Left colon (tissue), 2 donors: ENCODE measurements at regions not wholly inside any gene's neighbourhood (a gene's known extent, or its start where the extent isn't known, plus 50 kb on each side); places are given as distances from the start of the nearest gene placed in this dataset.

Experiments used
- ATAC-seq: fragments of 200-7000 bp; cut with Tn5 transposase; one replicate; pipeline ENCODE4 v1.9.1; 2020; ENCODE audit warnings: mild to moderate bottlenecking, moderate library complexity
- DNase-seq, 2 donors: peaks; one replicate each; pipeline ENCODE4 v3.0.0-alpha.2; 2020
- intact Hi-C, 2 donors: fragments of 100-400 bp; cut with DNase I in 1 of 2; cut with micrococcal nuclease in 1 of 2; formaldehyde crosslinking; loops; one replicate each; pipeline versions ENCODE4 v1.11.2 to v1.14.0; 2022; cut with DNase I, micrococcal nuclease
- donor health status: DM: no; HTN: no; CAD: no.
- donor health status: DM: yes; HTN: yes; CAD: no.

- ATAC-seq (no peak), DNase-seq (no peak)
- intact Hi-C loops: no loop called here
Measured at GRCh38 chr19:28961772-28962500, 251.0 kb downstream of the UQCRFS1 start.

DNA sequence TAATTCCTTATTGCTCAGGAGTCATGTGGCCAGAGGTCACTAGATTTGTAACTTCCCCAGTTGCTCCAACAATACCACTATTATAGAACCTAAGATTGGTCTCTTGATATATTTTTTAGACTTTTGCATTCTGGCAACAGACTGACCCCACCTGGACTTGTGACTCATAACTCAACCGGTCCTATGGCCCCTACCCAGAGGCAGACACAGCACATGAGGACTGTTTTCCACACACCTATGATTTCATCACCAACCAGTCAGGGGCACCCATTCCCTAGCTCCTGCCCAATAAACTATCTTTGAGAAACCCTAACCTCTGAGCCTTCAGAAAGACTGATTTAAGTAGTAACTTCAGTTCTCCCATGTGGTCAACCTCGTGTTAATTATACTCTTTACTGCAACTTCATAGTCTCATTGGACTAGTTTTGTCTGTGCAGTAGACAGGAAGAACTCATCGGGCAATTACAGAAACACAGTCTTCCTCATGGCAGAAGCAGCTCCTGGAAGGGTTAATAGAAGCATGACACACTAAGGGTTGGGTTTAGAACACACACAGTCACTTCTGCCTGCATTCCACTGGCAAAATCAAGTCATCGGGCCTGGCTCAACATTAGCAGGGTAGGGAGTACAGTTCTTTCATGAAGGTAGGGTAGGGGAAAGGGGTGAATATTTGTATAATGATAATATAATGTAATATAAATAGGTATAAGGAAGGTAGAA is 251.8 kb downstream of the UQCRFS1 start:
- no peak for DNase-seq
- ATAC-seq: no peak
- intact Hi-C loops: no loop called here

- no peak for DNase-seq
- ATAC-seq: no peak
- intact Hi-C loops: no loop called here
Measured at GRCh38 chr19:28960586-28960985, 252.4 kb downstream of the UQCRFS1 start.

- intact Hi-C loops: no loop called here
- DNase-seq (no peak), ATAC-seq (no peak)
Measured at GRCh38 chr19:28956961-28957360, 256.0 kb downstream of the UQCRFS1 start.

GRCh38 chr19:28956421-28956820 is 256.5 kb downstream of the UQCRFS1 start:
- ATAC-seq (no peak), DNase-seq (no peak)
- intact Hi-C loops: no loop called here

DNA sequence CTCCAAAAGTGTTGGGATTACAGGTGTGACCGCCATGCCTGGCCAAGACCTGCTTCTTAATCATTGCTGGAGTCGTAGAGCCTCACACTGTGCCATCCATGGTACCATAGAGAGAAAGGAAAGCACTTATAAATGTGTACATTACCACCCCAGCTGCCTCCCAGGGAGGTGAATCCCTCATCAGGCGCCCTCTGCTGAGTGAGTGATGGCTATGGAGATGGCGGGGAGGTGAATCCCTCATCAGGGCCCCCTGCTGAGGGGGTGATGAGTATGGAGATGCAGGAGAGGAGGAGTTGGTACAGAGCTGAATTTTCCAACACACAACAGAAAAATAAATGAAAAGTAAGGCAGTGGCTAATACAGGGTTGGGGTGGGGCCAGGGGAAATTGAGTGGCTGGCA is 263.4 kb downstream of the UQCRFS1 start:
- intact Hi-C loops: no loop called here
- no peak for DNase-seq
- ATAC-seq: no peak

DNA sequence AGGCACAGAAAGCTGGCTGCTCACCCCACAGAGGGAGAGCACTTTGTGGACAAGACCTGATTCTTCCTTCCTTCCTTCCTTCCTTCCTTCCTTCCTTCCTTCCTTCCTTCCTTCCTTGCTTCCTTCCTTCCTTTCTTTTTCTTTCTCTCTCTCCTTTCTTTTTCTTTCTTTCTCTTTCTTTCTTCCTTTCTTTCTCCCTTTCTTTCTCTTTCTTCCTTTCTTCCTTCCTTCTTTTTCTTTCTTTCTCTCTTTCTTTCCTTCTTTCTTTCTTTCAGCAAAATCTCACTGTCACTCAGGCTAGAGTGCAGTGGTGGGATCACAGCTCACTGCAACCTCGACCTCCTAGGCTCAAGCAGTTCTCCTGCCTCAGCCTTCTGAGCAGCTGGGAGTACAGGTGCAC is 263.9 kb downstream of the UQCRFS1 start:
- intact Hi-C loops: no loop called here
- no peak for DNase-seq
- ATAC-seq: no peak

DNA sequence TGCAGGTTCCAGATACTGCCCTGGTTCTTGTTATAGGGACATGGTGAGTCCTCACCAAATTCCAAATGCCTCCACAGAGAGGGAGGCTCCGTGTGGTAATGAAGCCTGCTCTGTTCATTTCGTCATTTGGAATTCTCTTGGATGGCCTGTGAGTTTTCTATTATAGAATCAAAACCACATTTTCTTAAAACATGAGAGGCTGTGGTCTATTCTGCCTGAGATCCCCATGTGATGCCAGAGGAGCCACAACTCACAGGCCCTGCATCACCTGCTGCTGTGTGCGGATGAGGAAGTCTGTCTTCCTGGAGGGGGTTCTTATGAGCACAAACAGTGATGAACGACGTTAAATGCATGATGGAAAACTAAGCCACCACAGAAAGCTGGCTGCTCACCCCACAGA is 264.4 kb downstream of the UQCRFS1 start:
- ATAC-seq (no peak), DNase-seq (no peak)
- intact Hi-C loops: no loop called here

DNA sequence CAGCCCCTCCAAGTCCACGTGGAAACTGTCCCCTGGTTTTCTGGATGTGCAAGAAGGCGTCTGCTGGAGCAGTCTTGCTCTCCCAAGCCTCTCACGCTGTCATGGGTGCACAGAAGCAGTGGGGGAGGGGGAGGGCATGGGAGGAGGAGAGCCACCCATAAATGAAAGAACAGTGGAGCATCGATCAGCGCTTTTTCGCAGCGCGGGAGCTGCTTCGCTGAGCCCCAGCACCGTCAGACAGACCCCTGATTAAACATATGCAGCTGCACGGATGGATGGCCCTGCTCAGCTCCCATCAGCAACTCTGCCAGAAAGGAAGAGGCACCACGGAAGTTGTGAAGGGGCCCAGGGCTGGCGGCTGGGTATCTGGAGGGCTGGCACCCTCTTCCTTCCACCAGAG is 264.9 kb downstream of the UQCRFS1 start:
- no peak for DNase-seq
- no peak for ATAC-seq
- intact Hi-C loops: no loop called here

DNA sequence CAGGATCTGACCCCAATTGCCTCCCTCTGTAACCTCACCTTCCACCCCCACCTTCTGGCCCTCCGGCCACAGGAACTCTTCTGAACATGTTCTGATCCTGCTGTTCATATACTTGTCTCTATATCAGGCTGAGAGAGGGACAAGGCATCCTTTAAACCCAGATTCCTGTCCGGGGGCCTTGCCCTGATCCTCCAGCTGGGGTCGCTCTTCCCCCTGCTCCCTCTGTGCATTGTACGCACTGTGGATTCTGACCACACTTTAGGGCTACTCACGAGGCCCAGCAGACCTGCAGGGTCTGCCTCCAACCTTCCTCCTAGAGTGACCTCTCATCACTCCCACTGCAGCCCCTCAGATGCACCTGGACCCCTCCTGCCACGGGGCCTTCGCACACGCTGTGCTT is 269.3 kb downstream of the UQCRFS1 start:
- no peak for ATAC-seq
- DNase-seq: no peak

GRCh38 chr19:28941833-28942232 is 271.1 kb downstream of the UQCRFS1 start:
- intact Hi-C loops: no loop called here

More for the DNA sequence above, 269.3 kb downstream of the UQCRFS1 start:
- intact Hi-C loops: no loop called here

GRCh38 chr19:28940751-28941500 is 272.0 kb downstream of the UQCRFS1 start:
- intact Hi-C loops: no loop called here
- DNase-seq: no peak
- ATAC-seq: no peak

More at GRCh38 chr19:28941833-28942232, 271.1 kb downstream of the UQCRFS1 start:
- ATAC-seq (no peak), DNase-seq (no peak)

DNA sequence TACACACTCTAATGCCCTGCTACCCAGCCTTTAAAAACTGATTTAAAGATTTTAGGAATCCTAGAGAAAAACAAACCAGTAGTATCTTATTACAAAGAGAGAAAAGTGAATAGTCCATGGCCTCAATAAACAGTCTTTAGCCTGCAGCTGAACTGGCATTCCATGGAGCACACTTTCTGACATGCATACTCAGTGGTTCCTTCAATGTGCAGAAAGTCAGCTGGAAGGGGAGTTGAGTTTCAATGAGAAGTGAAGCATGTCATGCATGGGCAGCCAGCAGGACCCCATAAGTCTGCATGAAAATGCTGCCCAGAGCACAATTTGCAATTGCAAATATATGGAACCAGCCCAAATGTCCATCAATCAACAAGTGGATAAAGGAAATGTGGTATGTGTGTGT is 273.7 kb downstream of the UQCRFS1 start:
- ATAC-seq: no peak
- no peak for DNase-seq
- intact Hi-C loops: no loop called here

DNA sequence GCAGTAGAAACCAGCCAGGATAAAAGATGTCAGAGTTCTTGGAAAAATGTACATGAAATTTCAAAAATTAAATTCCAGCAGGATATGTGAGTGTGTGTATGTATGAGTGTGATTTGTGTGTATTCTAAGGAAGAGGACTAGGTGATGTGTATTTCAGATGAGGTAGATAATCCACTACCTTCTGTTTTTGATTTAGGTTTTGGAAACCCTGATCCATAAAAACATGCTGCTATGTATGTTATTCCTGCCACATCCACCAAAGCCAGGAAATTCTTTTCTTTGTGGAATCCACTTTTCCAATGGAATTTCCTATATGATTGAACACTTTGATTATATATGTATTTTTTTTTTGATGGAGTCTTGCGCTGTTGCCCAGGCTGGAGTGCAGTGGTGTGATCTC is 276.9 kb downstream of the UQCRFS1 start:
- ATAC-seq (no peak), DNase-seq (no peak)
- intact Hi-C loops: no loop called here

- intact Hi-C loops: no loop called here
- ATAC-seq: no peak
Measured at GRCh38 chr19:28934631-28935030, 278.3 kb downstream of the UQCRFS1 start.

GRCh38 chr19:28933039-28933438 is 279.9 kb downstream of the UQCRFS1 start:
- DNase-seq (no peak), ATAC-seq (no peak)
- intact Hi-C loops: no loop called here

More at GRCh38 chr19:28934631-28935030, 278.3 kb downstream of the UQCRFS1 start:
- DNase-seq: no peak

DNA sequence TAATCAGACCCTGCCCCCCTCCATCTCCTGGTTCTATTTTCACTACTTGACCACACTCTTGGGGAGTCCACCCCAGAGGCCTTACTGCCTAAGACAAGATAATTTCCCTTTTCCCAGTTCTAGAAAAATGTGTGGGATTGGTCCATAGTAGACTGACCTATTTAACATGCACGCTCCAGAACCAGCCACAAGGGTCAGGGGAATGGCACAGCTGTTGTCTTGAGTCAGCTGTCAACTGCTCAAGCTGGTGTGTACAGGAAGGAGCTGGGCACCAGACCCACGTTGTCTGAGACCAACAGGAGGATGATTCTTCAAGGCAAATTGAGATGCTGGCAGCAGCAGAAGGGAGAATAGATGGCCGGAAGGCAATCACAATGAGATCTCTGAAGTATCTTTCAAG is 280.5 kb downstream of the UQCRFS1 start:
- ATAC-seq: no peak
- DNase-seq: no peak
- intact Hi-C loops: no loop called here

- DNase-seq: no peak
- no peak for ATAC-seq
- intact Hi-C loops: no loop called here
Measured at GRCh38 chr19:28929006-28929405, 283.9 kb downstream of the UQCRFS1 start.

GRCh38 chr19:28927456-28927855 is 285.5 kb downstream of the UQCRFS1 start:
- ATAC-seq: no peak
- DNase-seq: no peak
- intact Hi-C loops: no loop called here
